GM18909 (cell line): ENCODE measurements at regions not wholly inside any gene's neighbourhood (a gene's known extent, or its start where the extent isn't known, plus 50 kb on each side); places are given as distances from the start of the nearest gene placed in this dataset.

Source experiments
- ATAC-seq: cut with Tn5 transposase; IDR thresholded peaks from one replicate; pipeline ENCODE4 v1.9.1; 2021; ENCODE audit warnings: mild to moderate bottlenecking; ENCODE audit not compliant: unreplicated experiment, poor library complexity

GRCh38 chr3:181660337-181660736 lies 51.4 kb upstream of the SOX2 start:
- no peak for ATAC-seq

GRCh38 chr3:181637456-181637855 lies 74.3 kb upstream of the SOX2 start:
- ATAC-seq = no peak

GRCh38 chr3:181637056-181637455 lies 74.7 kb upstream of the SOX2 start:
- ATAC-seq = no peak

GRCh38 chr3:181635141-181635540 lies 76.6 kb upstream of the SOX2 start:
- no peak for ATAC-seq

- no peak for ATAC-seq
These were observed 78.2 kb upstream of the SOX2 start for GRCh38 chr3:181633556-181633955.

- no peak for ATAC-seq
These were observed 79.8 kb upstream of the SOX2 start for GRCh38 chr3:181631901-181632300.

- no peak for ATAC-seq
These were observed 80.9 kb upstream of the SOX2 start for GRCh38 chr3:181630853-181631252.

- ATAC-seq = no peak
These were observed 82.0 kb upstream of the SOX2 start for GRCh38 chr3:181629711-181630110.

- no peak for ATAC-seq
These were observed 82.7 kb upstream of the SOX2 start for GRCh38 chr3:181629029-181629428.

- no peak for ATAC-seq
These were observed 83.3 kb upstream of the SOX2 start for GRCh38 chr3:181628384-181628783.

GRCh38 chr3:181626036-181626435 lies 85.7 kb upstream of the SOX2 start:
- no peak for ATAC-seq

GRCh38 chr3:181623924-181624694 lies 87.6 kb upstream of the SOX2 start:
- no peak for ATAC-seq

GRCh38 chr3:181622365-181622764 lies 89.4 kb upstream of the SOX2 start:
- ATAC-seq = no peak

GRCh38 chr3:181619897-181620296 lies 91.8 kb upstream of the SOX2 start:
- no peak for ATAC-seq

- ATAC-seq = no peak
These were observed 93.5 kb upstream of the SOX2 start for GRCh38 chr3:181618260-181618659.

GRCh38 chr3:181616088-181617070 lies 95.3 kb upstream of the SOX2 start:
- ATAC-seq = no peak

GRCh38 chr3:181615666-181616065 lies 96.1 kb upstream of the SOX2 start:
- no peak for ATAC-seq

GRCh38 chr3:181614878-181615277 lies 96.8 kb upstream of the SOX2 start:
- no peak for ATAC-seq

- ATAC-seq = no peak
These were observed 97.9 kb upstream of the SOX2 start for GRCh38 chr3:181613813-181614212.

GRCh38 chr3:181613191-181613590 lies 98.5 kb upstream of the SOX2 start:
- no peak for ATAC-seq

GRCh38 chr3:181610973-181611265 lies 100.8 kb upstream of the SOX2 start:
- ATAC-seq = no peak
